DMS79 treated with DMSO at 0.1 percent for 48 hours (cell line): ENCODE measurements at regions not wholly inside any gene's neighbourhood (a gene's known extent, or its start where the extent isn't known, plus 50 kb on each side); places are given as distances from the start of the nearest gene placed in this dataset.

ENCODE experiments used
- DNase-seq: peaks from one replicate; lab custom pipeline; 2025; lab: John Stamatoyannopoulos, UW

GRCh38 chr6:125491860-125492618 is 190.3 kb upstream of the HDDC2 start:
- no peak for DNase-seq

GRCh38 chr6:125498606-125499005 is 196.8 kb upstream of the HDDC2 start:
- DNase-seq = no peak

DNA sequence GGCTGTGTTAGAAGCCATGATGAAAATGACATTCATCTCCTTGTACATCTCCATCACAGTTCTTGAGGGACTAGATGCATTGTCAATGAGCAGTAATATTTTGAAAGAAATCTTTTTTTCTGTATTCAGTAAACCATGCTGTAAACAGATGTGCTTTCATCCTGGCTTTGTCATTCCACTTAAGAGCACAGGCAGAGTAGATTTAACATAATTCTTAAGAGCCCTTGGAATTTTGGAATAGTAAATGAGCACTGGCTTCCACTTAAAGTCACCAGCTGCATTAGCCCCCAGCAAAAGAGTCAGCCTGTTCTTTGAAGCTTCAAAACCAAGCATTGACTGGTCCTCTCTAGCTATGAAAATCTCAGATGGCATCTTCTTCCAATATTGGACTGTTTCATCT is 197.8 kb upstream of the HDDC2 start:
- peak; percentile 50 for DNase-seq

DNA sequence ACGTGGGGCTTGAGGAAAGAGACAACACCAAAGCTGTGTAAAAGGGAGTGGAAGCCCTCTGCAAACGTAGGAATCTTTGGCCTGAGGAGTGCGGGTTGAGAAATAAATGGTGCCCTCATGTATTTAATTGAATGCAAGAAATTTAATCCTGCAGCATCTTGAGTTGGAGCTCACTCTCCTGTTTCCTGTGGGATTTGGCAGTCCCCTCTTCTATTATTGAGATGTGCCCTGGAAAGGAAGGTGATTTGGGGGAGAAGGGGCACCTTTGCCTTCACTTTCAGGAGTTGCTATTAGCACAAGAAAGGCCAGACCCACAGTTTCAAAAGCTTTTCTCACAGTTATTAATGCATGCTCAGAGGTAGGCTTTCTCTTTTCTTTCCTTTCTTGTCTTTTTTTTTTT is 201.4 kb upstream of the HDDC2 start:
- DNase-seq = no peak

DNA sequence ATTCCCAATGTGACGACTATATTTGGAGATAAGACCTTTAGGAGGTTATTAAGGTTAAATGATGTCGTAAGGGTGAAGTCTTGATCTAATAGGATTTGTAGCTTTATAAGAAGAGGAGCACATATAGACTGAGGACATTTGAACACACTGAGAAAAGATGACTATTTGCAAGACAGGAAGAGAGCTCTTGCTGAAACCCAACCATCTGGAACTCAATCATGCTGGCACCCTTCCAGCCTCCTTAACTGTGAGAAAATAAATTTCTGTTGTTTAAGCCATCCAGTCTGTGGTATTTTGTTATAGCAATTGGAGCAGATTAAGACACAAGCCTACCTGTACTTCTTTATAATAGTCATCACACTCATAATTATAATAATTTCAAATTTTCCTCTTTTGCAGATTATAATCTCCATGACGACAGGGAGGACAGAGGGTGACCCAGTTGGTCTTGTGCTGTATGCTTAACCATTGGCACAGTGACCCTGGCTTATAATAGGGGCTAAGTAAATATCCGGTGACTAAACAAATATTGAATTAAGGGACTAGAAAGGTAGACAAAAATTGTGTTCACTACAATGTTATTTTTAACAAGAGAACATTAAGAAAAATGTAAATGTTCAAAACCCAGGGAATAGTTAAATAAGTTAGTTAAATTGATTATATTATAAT is 206.4 kb upstream of the HDDC2 start:
- peak; percentile 81 for DNase-seq

DNA sequence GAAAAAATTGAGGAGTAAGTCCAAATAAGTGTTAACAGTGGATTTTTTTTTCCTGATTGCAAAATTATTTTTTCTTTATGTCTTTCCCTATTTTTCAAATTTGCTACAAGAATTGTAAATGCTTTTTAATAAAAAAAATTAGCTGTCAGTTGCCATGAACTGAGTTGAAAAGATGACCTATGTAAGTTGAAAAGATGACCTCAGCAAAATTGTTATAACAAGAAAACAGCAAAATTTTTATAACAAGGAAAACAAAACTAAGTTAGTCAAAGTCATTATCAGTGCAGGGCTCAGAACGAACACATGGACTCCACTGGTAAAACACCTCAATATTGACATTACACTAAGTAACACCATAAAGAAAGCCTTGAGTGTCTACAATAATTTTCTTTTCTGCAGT is 207.0 kb upstream of the HDDC2 start:
- no peak for DNase-seq

DNA sequence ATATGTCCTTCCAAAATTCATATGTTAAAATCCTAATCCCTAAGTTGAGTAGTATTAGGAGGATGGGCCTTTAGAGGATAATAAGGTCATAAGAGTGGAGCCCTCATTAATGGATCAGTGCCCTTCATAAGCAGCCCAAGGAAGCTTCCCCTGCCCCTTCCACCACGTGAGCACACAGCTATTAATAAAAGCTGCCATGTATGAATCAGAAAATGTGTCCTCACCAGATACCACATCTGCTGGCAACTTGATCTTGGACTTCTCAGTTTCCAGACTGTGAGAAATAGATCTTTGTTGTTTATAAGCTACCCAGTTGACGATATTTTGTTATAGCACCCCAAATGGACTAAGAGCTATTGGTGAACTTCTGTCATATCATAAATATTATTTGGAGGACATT is 207.7 kb upstream of the HDDC2 start:
- DNase-seq = no peak

DNA sequence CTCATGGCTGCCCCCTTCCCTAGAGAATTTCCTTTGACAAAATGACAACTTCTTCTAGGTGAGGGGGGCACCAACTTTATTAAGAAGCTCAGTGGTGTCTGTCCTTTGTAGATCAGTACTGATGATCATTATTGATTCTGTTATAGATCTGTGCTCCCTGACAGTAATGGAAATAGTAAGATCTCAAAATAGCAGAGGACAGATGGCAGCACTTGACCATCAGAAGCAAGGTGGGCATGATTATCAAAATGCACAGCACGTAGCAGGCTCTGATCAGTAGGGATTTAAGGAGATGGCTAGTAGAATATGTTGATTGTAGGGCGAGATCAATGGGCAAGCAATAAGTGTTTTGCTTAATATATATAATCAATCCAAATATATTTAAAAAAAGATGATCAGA is 208.6 kb upstream of the HDDC2 start:
- no peak for DNase-seq

DNA sequence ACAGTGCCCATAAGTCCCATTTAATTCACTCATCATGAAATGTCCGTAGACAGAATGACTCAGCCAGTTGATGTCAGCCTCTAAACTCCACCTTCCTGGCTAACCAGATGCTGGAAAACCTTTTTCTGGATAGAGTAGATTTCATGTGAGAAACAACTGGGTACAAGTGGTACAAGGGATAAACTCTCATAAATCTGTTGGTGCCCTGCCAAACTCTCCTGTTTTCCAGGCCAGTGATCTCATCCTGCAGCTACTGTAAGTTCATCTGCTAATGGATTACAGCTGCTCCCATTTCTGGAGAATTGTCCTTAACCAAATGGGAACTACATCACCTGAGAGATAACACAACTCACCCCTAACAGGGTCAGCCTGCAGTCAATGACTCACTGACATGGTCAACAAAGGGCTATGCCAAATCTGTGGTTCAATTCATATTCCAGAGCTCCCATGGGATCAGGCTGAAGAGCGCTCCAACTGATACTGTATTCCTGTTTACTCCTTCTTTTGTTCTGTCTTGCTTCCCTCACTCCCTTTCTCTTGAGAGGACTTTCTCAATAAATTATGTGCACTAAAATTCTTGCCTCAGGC is 210.1 kb upstream of the HDDC2 start:
- DNase-seq = peak; percentile 44

DNA sequence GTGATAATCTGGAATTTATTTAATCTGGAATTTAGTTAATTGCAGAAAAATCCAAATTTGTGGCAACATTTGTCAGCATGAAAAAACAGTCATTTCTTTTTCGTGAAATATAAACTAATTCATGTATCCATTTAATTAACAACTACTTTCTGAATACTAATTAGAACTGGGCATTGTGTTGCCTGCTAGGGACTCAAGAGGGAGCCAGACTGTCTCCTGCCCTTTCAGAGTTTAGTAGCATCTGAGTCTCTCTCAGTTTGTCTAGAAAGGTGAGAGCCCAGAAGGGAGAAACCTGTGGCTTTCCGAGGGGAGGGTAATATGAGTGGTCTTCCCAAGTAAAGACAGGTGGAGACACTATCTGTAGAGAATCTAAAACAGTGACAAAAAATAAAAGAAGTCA is 210.9 kb upstream of the HDDC2 start:
- DNase-seq = no peak

DNA sequence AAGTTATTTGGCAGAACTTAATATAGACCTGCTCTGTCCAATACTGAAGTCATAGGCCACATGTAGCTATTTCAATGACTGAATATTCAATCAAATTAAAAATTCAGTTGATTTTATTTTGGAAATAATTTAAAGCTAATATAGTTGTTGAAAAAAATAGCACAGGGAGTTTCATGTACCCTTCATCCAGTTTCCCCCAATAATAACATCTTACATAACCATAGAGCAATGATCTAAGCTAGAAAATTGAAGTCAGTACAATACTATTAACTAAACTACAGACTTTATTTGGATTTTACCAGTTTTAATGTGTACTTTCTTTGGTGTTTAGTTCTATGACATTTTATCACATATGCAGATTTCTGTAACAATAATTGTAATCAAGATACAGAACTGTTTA is 212.2 kb upstream of the HDDC2 start:
- no peak for DNase-seq

DNA sequence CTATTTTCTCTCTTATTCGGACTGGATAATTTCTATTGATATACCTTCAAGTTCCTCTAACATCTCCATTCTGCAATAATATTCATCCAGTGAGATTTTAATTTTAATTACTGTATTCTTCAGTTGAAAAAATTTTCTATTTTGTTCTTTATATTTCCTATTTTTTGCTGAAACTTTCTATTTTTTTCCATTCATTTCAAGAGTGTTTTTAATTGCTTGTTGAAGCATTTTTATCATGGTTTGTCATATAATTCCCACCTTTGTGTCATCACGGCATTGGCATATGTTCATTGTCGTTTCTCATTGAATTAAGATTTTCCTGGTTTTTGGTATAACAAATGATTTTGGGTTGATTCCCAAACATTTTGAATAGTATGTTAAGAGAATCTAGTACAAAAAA is 214.9 kb upstream of the HDDC2 start:
- no peak for DNase-seq

- DNase-seq = no peak
Measured at GRCh38 chr6:125519367-125519766, 217.6 kb upstream of the HDDC2 start.

DNA sequence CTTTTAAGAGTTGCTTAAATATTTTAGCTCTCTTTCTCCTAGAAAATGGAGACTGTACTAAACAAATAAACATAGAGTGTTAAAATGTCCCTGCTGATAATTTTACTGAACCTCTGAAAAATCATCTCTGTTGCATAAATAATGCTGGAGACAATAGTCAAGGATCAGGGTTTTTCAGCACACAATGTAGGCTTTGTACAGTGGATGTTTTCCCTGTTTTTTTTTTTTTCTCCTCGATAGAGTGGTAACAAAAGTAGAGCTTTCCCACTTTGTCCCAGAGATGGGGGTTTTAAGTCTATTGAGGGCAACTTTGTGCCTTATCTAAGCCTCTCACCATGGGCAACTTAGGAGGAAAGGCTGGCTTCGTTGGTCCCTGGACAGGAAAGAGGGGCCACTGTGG is 222.6 kb upstream of the HDDC2 start:
- DNase-seq = no peak

DNA sequence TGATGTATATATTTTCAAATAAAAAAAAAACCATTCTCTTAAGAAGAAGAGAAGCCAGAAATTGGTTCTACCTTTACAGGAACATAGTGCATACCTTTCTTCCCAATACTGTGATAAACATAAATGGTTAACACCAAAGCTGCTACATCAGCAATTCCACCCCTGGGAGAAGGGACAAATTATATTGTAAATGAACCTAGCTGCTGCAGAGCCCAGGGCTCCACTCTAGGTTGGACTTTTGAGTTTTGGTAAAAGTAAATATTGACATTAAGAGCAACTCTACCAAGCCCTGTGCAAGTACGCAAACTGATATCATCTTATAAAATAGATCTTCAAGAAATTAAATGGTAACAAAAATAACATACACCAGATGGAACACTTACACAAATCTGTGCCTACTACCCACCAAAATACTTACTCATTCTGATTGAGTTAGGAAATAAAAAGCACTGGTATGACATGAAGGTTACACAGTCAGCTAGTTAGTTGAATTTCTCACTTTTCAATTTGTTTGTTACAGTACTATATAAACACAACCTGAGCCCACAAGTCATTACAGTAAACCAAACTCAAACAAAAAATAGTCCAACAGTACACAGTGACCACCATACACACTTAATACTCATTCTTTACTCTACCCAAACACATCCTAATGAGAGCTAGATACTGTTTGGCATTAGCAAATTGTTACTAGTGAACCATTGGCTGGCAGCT is 223.3 kb upstream of the HEY2 start:
- no peak for DNase-seq

DNA sequence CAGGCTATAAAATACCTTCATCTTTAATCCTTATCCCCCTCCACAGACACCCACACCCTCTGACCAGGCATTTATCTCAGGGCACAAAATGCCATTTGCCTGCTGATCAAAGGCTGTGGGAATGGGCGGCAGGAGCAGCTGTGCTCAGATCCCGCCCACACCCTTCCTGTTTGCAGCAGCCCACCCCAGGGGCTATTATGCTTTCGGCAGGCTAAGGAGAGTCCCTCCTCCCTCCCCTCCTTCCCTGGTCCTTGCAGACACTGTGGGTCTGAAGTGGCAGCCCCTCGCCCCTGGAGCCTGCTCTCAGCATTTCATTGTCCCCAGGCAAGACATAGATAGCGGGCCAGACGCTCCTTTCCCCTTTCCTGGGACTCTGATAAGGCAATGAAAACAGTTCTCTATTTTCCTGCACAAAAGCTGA is 220.8 kb upstream of the HEY2 start:
- DNase-seq = no peak

- DNase-seq = no peak
Measured at GRCh38 chr6:125529061-125529460, 220.4 kb upstream of the HEY2 start.

- DNase-seq = no peak
Measured at GRCh38 chr6:125533710-125534397, 215.6 kb upstream of the HEY2 start.

GRCh38 chr6:125534430-125535263 is 214.8 kb upstream of the HEY2 start:
- DNase-seq = no peak

- DNase-seq = no peak
Measured at GRCh38 chr6:125537090-125537489, 212.3 kb upstream of the HEY2 start.

DNA sequence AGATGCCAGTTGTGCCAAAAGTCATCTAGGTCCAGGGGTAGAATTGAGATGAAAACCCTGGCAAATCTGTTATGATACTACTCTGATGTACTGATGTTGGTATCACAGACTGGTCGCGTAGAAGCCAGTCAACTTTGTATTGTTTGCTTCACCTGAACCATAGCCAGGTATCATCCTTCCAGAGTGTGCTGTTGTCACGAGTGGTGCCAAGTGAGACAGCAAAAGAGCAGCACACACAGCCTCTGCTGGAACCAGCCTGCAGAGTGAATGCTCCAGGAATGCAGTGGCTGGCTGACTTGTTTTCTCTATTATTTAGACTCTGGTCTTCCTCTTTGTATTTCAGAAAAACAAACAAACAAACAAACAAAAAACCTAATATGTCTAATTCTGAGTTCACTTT is 209.5 kb upstream of the HEY2 start:
- DNase-seq = no peak
